Neural progenitor cell (in vitro differentiated cells): ENCODE measurements at regions not wholly inside any gene's neighbourhood (a gene's known extent, or its start where the extent isn't known, plus 50 kb on each side); places are given as distances from the start of the nearest gene placed in this dataset.

Experiments
- EZH2 ChIP-seq: fragments of 200-600 bp; sonication (generic); IDR thresholded peaks from 2 replicates; pipeline ENCODE4 v1.6.1; 2017; ENCODE audit warnings: antibody characterized with exemption, mild to moderate bottlenecking, moderate library complexity
- EZH2phosphoT487 ChIP-seq: fragments of 200-600 bp; sonication (generic); IDR thresholded peaks from 2 replicates; pipeline ENCODE4 v1.6.1; 2017; ENCODE audit warnings: antibody characterized with exemption
- TF ChIP-seq, protein P1 (sequence below): fragments of 200-600 bp; sonication (generic); IDR thresholded peaks from 2 replicates; pipeline ENCODE4 v1.5.1; 2017; ENCODE audit warnings: antibody characterized with exemption, mild to moderate bottlenecking

DNA sequence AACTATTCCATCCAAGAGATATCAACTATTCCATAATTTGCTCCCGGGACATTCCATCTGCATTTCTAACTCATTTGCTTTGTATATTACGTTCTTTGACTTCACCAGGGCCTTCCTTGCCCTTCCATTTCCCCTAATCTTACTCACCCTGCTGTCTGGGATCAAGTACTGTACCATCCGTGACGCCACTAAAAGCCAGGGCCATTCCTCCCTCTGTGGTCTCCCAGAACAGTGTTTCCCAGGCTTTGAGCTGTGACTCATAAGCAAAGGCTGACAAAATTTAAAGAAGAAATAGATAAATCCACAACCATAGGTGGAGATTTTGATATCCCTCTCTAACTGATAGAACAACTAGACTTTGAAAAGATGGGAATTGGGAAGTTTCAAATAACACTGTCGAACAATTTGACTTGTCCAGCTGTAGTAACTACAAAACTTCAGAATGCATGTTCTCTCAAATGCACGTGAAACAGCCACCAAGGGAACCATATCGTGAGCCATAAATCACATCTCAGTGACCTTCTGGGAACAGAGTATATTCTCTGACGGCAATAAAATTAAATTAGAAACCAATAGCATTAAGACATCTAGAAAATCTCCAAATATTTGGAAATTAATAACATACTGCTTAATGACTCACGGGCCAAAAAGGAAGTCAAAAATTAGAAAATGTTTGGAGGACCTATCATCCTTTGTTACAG is 501.0 kb downstream of the SETD4 start:
- TF ChIP-seq, protein P1, sequence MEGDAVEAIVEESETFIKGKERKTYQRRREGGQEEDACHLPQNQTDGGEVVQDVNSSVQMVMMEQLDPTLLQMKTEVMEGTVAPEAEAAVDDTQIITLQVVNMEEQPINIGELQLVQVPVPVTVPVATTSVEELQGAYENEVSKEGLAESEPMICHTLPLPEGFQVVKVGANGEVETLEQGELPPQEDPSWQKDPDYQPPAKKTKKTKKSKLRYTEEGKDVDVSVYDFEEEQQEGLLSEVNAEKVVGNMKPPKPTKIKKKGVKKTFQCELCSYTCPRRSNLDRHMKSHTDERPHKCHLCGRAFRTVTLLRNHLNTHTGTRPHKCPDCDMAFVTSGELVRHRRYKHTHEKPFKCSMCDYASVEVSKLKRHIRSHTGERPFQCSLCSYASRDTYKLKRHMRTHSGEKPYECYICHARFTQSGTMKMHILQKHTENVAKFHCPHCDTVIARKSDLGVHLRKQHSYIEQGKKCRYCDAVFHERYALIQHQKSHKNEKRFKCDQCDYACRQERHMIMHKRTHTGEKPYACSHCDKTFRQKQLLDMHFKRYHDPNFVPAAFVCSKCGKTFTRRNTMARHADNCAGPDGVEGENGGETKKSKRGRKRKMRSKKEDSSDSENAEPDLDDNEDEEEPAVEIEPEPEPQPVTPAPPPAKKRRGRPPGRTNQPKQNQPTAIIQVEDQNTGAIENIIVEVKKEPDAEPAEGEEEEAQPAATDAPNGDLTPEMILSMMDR, result no peak
- TF ChIP-seq EZH2 (no peak), EZH2phosphoT487 (no peak)
